ENCODE measurements at regions not wholly inside any gene's neighbourhood (a gene's known extent, or its start where the extent isn't known, plus 50 kb on each side); places are given as distances from the start of the nearest gene placed in this dataset.
A peak's percentile ranks its signal among the peaks of the same experiment; 100 is the strongest.

- ATAC-seq (ENCODE audit: low read depth in 2 of 2) = no peak
- H3K4me3 Mint-ChIP-seq = no peak overlapping the region
- DNase-seq = no peak
- no peak overlapping the region for H3K27ac Mint-ChIP-seq
- no peaks in the 10 kb centered on the region for H3K36me3 Mint-ChIP-seq
- H3K4me1 Mint-ChIP-seq = no peaks in the 10 kb centered on the region
- H3K27me3 Mint-ChIP-seq = no peaks in the 10 kb centered on the region
- H3K9me3 Mint-ChIP-seq = peaks cover 0 to 1% (median 0%) of the 10 kb centered on the region in 7 donors
Observed at GRCh38 chr12:78402366-78403134, 462.0 kb upstream of the SYT1 start.

GRCh38 chr12:78403136-78403535 is 461.4 kb upstream of the SYT1 start:
- Mint-ChIP-seq H3K9me3 (peaks cover 0 to 1% (median 0%) of the 10 kb centered on the region in 7 donors), H3K4me1 (no peaks in the 10 kb centered on the region), H3K27ac (no peak overlapping the region), H3K27me3 (no peaks in the 10 kb centered on the region), H3K4me3 (no peak overlapping the region), H3K36me3 (no peaks in the 10 kb centered on the region)
- no peak for ATAC-seq (ENCODE audit: low read depth in 2 of 2)
- no peak for DNase-seq

- ATAC-seq (ENCODE audit: low read depth in 2 of 2) = no peak
- no peaks in the 10 kb centered on the region for H3K27me3 Mint-ChIP-seq
- DNase-seq = no peak
Observed at GRCh38 chr12:78403681-78404080, 460.9 kb upstream of the SYT1 start.

GRCh38 chr12:78406213-78406612 is 458.4 kb upstream of the SYT1 start:
- ATAC-seq (ENCODE audit: low read depth in 2 of 2) (no peak), DNase-seq (no peak)
- H3K27ac Mint-ChIP-seq = no peak overlapping the region
- no peaks in the 10 kb centered on the region for H3K4me1 Mint-ChIP-seq
- H3K36me3 Mint-ChIP-seq = no peaks in the 10 kb centered on the region
- H3K27me3 Mint-ChIP-seq = no peaks in the 10 kb centered on the region
- no peak overlapping the region for H3K4me3 Mint-ChIP-seq
- peaks cover 0 to 7% (median 0%) of the 10 kb centered on the region in 7 donors for H3K9me3 Mint-ChIP-seq

More at GRCh38 chr12:78403681-78404080, 460.9 kb upstream of the SYT1 start:
- no peaks in the 10 kb centered on the region for H3K36me3 Mint-ChIP-seq
- H3K4me1 Mint-ChIP-seq = no peaks in the 10 kb centered on the region
- H3K4me3 Mint-ChIP-seq = no peak overlapping the region
- H3K27ac Mint-ChIP-seq = no peak overlapping the region
- peaks cover 0 to 1% (median 0%) of the 10 kb centered on the region in 7 donors for H3K9me3 Mint-ChIP-seq

- Mint-ChIP-seq H3K4me3 (no peak overlapping the region), H3K27me3 (no peaks in the 10 kb centered on the region), H3K36me3 (no peaks in the 10 kb centered on the region), H3K27ac (no peak overlapping the region), H3K4me1 (no peaks in the 10 kb centered on the region), H3K9me3 (peaks cover 0 to 11% (median 0%) of the 10 kb centered on the region in 7 donors)
- ATAC-seq (ENCODE audit: low read depth in 2 of 2) = no peak
- no peak for DNase-seq
Observed at GRCh38 chr12:78406828-78407227, 457.7 kb upstream of the SYT1 start.

- Mint-ChIP-seq H3K4me1 (no peaks in the 10 kb centered on the region), H3K36me3 (no peaks in the 10 kb centered on the region), H3K9me3 (peaks cover 0 to 11% (median 0%) of the 10 kb centered on the region in 7 donors), H3K27me3 (no peaks in the 10 kb centered on the region), H3K4me3 (no peak overlapping the region), H3K27ac (no peak overlapping the region)
- DNase-seq (no peak), ATAC-seq (ENCODE audit: low read depth in 2 of 2) (no peak)
Observed at GRCh38 chr12:78407722-78408121, 456.9 kb upstream of the SYT1 start.

- Mint-ChIP-seq H3K9me3 (peaks cover 0 to 11% (median 0%) of the 10 kb centered on the region in 7 donors), H3K27ac (no peak overlapping the region), H3K36me3 (no peaks in the 10 kb centered on the region), H3K4me3 (no peak overlapping the region), H3K27me3 (no peaks in the 10 kb centered on the region), H3K4me1 (peaks cover 0 to 2% (median 0%) of the 10 kb centered on the region in 3 donors)
- no peak for DNase-seq
- no peak for ATAC-seq (ENCODE audit: low read depth in 2 of 2)
Observed at GRCh38 chr12:78414071-78414470, 450.5 kb upstream of the SYT1 start.

GRCh38 chr12:78418919-78419318 is 445.7 kb upstream of the SYT1 start:
- no peak for DNase-seq
- no peaks in the 10 kb centered on the region for H3K27me3 Mint-ChIP-seq
- no peaks in the 10 kb centered on the region for H3K9me3 Mint-ChIP-seq
- H3K4me3 Mint-ChIP-seq = no peak overlapping the region
- H3K36me3 Mint-ChIP-seq = no peaks in the 10 kb centered on the region
- no peak overlapping the region for H3K27ac Mint-ChIP-seq
- peaks cover 0 to 8% (median 0%) of the 10 kb centered on the region in 3 donors for H3K4me1 Mint-ChIP-seq
- peak; percentile 40 to 54 for ATAC-seq (ENCODE audit: low read depth in 2 of 2)

- Mint-ChIP-seq H3K36me3 (no peaks in the 10 kb centered on the region), H3K4me1 (peaks cover 0 to 8% (median 0%) of the 10 kb centered on the region in 3 donors), H3K27me3 (no peaks in the 10 kb centered on the region), H3K9me3 (no peaks in the 10 kb centered on the region), H3K4me3 (no peak overlapping the region), H3K27ac (no peak overlapping the region)
- DNase-seq = no peak
- no peak for ATAC-seq (ENCODE audit: low read depth in 2 of 2)
Observed at GRCh38 chr12:78419513-78419912, 445.1 kb upstream of the SYT1 start.

- DNase-seq (no peak), ATAC-seq (ENCODE audit: low read depth in 2 of 2) (no peak)
- Mint-ChIP-seq H3K36me3 (no peaks in the 10 kb centered on the region), H3K27ac (no peak overlapping the region), H3K4me1 (peaks cover 0 to 8% (median 0%) of the 10 kb centered on the region in 3 donors), H3K4me3 (no peak overlapping the region), H3K9me3 (no peaks in the 10 kb centered on the region), H3K27me3 (no peaks in the 10 kb centered on the region)
Observed at GRCh38 chr12:78420991-78421390, 443.6 kb upstream of the SYT1 start.

- DNase-seq (no peak), ATAC-seq (ENCODE audit: low read depth in 2 of 2) (no peak)
- peaks cover 0 to 10% (median 4%) of the 10 kb centered on the region in 7 donors for H3K9me3 Mint-ChIP-seq
- H3K27ac Mint-ChIP-seq = no peak overlapping the region
- no peak overlapping the region for H3K4me3 Mint-ChIP-seq
- H3K4me1 Mint-ChIP-seq = no peaks in the 10 kb centered on the region
- H3K27me3 Mint-ChIP-seq = no peaks in the 10 kb centered on the region
- no peaks in the 10 kb centered on the region for H3K36me3 Mint-ChIP-seq
Observed at GRCh38 chr12:78430551-78430950, 434.0 kb upstream of the SYT1 start.

- Mint-ChIP-seq H3K36me3 (no peaks in the 10 kb centered on the region), H3K27me3 (no peaks in the 10 kb centered on the region), H3K4me1 (no peaks in the 10 kb centered on the region), H3K9me3 (peaks cover 2 to 15% (median 5%) of the 10 kb centered on the region in 7 donors), H3K4me3 (no peak overlapping the region), H3K27ac (no peak overlapping the region)
- ATAC-seq (ENCODE audit: low read depth in 2 of 2) (no peak), DNase-seq (no peak)
Observed at GRCh38 chr12:78431931-78432330, 432.6 kb upstream of the SYT1 start.

- H3K4me3 Mint-ChIP-seq = no peak overlapping the region
- ATAC-seq (ENCODE audit: low read depth in 2 of 2) = no peak
- no peak for DNase-seq
- H3K9me3 Mint-ChIP-seq = peaks cover 4 to 27% (median 13%) of the 10 kb centered on the region in 7 donors
- no peaks in the 10 kb centered on the region for H3K27me3 Mint-ChIP-seq
- H3K36me3 Mint-ChIP-seq = peaks cover 0 to 8% of the 10 kb centered on the region in 2 donors
- no peaks in the 10 kb centered on the region for H3K4me1 Mint-ChIP-seq
- H3K27ac Mint-ChIP-seq = no peak overlapping the region
Observed at GRCh38 chr12:78439666-78440065, 424.9 kb upstream of the SYT1 start.

- no peak for DNase-seq
- ATAC-seq (ENCODE audit: low read depth in 2 of 2) = no peak
- H3K27ac Mint-ChIP-seq = peak overlapping the region in 1 of 6 donors; percentile 38
- H3K4me3 Mint-ChIP-seq = no peak overlapping the region
- no peaks in the 10 kb centered on the region for H3K4me1 Mint-ChIP-seq
- no peaks in the 10 kb centered on the region for H3K27me3 Mint-ChIP-seq
- peaks cover 0 to 8% of the 10 kb centered on the region in 2 donors for H3K36me3 Mint-ChIP-seq
- peaks cover 3 to 23% (median 10%) of the 10 kb centered on the region in 7 donors for H3K9me3 Mint-ChIP-seq
Observed at GRCh38 chr12:78441737-78442453, 422.7 kb upstream of the SYT1 start.

Measured in naive B cell (primary cell).